Activated CD8-positive, alpha-beta memory T cell treated with anti-CD3 and anti-CD28 coated beads for 1 hour (primary cell): ENCODE measurements at regions not wholly inside any gene's neighbourhood (a gene's known extent, or its start where the extent isn't known, plus 50 kb on each side); places are given as distances from the start of the nearest gene placed in this dataset.

Source experiments
- DNase-seq, 2 donors: peaks; one replicate each; pipeline ENCODE4 v3.0.0-alpha.2; 2020; ENCODE audit warnings: low read depth in 1 of 2; ENCODE audit errors: extremely low read depth in 1 of 2

GRCh38 chr6:19311786-19312185, 525.4 kb upstream of the ID4 start:
- DNase-seq = no peak

- DNase-seq = no peak
These were observed 524.8 kb upstream of the ID4 start for GRCh38 chr6:19312241-19312978.

- DNase-seq = no peak
These were observed 519.7 kb upstream of the ID4 start for GRCh38 chr6:19317431-19317986.

DNA sequence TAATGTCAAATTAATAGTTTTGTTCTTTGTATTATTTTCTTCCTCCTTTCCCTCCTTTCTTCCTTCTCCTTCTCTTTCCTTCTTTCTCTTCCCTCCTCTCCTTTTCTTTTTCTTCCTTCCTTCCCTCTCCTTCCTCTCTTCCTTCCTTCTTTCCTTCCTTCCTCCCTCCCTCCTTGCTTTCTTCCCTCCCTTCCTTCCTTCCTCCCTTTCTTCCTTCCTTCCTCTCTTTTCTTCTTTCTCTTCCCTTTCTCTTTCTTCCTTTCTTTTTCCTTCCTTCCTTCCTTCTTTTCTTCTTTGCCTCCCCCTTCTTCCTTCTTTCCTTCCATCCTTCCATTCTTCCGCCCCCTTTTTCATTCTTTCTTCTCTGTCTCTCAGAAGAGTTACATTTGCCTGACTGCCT, 518.2 kb upstream of the ID4 start:
- no peak for DNase-seq

GRCh38 chr6:19320111-19320581, 517.0 kb upstream of the ID4 start:
- no peak for DNase-seq

DNA sequence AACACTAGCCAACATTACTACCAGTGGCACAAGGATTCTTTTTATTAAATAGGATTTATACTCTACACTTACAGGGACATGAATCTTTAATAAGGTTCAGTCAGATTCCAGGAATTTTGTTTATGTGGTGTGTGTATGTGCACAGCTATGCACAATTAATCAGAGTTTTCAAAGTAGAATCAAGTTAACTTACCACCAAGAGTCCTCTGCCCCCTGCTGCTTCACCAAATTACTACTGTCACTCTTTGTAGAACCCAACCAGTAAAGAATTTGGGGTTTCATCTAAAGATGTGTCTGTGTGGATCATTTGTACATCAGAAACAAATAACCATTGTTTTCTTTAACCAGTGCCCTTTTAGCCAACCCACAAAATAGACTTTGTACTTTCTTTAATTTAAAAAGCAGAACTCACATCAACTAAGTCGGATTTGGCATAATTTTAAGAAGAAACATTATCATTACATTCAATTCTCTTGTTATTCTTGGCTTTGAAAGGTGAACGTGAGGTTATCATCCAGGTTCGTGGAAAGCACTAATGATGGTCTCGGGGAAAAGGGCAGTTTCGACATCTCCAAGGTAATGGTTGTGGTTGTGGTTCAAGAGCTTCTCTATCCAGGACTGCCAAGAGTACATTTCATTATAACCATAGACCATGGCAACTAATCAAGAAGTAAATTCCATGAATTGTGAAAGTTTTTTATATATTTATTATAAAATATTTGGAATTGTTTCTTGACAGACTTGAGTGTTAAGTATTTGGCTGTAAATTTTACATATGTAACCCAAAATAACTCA, 514.3 kb upstream of the ID4 start:
- no peak for DNase-seq

DNA sequence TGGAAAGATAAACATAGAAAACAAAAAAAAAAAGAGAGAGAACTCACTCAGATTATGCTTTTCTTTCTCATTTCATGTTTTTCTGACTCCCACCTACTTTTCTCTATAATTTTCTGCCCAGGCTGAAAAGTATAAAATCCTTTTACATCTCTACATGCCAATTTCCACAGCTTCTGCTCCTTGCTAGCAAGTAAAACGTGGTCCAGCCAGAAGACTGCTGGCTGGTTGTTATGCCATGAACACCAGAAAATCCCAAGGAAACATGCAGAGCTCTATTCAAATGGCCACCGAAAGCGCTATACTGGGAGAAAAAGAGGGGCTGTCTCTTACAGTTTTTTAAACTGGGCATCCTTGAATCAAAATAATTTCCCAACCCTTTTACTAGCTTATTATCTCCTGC, 512.8 kb upstream of the ID4 start:
- DNase-seq = no peak

GRCh38 chr6:19325335-19325789, 511.8 kb upstream of the ID4 start:
- no peak for DNase-seq

- no peak for DNase-seq
These were observed 509.9 kb upstream of the ID4 start for GRCh38 chr6:19327241-19327640.

DNA sequence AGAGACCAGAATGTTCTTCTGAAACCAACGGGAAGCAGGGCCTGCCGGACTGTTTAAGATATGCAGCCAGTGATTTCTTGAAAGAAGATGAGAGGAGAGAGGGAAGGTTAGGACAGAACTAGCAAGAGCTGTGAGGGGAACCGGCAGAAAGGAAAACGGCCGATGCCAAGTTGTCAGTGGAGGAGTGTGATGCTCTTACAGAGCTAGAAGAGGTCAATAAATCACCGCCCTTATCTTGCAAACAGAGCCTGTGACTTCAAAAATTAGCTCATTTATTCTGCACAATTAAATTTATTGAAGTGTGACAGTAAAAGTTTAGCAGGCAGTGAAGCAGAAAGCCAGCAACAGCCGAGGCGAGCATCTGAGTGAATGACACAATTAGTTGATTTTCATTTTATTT, 509.5 kb upstream of the ID4 start:
- DNase-seq = no peak

DNA sequence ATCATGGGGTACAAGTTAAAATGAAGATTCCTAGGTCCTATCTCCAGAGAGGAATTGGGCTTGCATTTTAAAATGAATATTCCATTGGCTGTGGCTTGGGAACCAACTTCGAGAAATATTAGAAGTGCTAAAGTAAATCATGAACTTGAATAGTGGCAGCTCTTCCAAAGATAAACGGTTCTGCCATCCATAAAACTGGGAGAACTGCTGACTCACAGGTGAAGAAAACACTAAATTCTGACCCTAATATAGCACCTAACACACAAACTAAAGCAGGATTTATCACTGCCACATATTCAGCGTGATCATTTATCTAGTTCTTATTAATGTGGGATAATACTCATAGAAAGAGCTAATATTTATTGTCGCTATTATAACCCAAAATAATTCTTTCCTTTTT, 508.1 kb upstream of the ID4 start:
- DNase-seq = no peak

DNA sequence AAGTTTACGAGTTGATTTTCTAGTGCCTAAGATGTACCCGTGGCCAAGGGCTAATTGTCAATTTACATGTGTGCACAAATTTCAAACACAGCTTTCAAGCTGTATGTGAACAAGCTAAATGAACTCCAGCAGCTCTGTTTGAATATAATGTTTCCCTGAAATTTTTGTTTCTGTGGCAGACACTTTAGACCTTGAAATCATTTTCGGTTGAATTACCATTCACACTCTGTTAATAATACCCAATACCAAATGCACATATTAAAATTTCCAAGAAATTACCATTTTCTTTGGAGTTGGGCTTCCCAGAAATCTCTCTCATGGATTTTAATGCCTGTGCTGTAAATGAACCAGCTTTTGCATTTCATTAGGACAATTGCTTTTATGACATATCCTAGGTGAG, 506.1 kb upstream of the ID4 start:
- DNase-seq = no peak

DNA sequence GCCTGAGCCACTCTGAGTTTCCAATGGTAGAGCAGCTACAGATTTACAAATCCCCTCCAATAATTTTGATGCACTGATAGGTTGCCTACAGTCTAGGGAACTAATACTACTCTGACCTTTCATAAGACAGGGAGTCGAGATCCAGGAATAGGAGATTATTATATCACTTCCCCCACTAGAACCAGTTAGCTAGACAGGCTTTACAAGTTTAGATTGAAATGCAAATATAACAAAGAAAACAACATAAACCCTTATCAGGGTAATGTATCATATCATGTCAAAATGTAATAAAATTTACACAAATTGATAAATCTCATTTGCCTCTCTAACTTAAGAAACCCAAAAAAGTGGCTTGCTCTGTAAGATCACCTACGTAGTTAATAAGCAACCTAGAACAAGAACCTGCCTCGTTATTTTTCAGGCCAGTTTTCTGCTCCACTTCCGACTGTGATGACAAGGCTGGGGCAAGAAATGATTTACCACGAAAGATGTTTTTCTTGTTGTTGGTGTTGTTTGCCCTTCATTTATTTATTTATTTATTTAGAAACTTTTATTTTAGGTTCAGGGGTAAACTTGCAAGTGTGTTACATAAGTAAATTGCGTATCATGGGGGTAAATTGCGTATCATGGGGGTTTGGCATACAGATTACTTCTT, 504.2 kb upstream of the ID4 start:
- no peak for DNase-seq

DNA sequence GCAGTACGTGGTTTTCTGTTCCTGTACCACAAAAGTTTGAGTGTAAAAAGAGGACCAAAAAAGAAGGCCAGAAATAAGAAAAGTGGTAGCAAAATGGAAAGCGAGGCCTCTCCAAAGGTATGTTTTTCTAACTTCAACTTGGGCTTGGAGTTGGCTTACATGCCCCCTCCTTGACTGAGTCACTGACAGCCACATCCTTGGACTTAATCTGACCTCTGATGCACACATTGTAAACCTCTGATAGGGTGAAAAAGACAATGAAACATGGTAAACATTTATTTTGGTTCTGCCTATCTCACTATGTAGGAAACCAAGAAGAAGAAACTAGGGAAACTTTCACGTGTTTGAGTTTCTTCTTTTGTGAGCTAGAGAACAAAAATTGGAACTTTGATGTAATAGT, 503.2 kb upstream of the ID4 start:
- DNase-seq = no peak

GRCh38 chr6:19336579-19336978, 500.6 kb upstream of the ID4 start:
- no peak for DNase-seq

GRCh38 chr6:19337101-19337500, 500.1 kb upstream of the ID4 start:
- DNase-seq = no peak

DNA sequence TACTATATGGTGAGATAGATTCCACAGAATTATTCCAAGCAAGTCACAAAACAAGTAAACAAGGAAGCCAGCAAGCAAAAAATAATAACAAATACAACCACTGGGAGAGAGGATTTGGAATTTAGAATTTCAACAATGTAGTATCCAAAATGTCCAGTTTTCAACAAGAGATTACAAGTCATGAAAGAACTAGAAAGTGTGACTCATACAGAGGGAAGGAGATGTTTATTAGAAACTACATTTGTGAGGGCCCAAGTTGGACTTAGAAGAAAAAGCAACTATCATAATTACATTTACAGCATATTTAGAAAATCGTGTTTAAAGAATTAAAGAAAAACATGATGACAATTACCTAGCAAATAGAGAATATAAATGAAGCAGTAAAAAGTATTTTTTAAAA, 494.6 kb upstream of the ID4 start:
- DNase-seq = no peak

GRCh38 chr6:19349429-19349828, 487.7 kb upstream of the ID4 start:
- no peak for DNase-seq

DNA sequence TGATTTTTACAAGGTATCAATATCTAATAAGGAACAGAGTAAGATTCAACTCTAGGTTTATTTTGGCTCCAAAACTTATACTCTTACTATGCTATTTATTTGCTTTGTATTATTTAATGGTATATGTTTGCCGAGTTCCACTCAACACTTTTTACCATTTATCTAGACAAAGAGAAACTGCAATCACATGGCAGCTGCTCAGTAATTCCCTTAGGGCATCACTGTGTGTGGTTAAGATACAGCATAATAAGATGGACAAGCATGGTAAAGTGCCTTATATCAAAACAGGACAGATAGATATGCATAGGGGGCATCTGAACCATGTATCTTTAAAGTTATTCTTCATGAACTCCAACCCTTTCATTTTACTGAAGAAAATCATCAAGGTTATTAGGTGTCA, 483.0 kb upstream of the ID4 start:
- DNase-seq = no peak

GRCh38 chr6:19356692-19357091, 480.5 kb upstream of the ID4 start:
- DNase-seq = no peak

- no peak for DNase-seq
These were observed 474.8 kb upstream of the ID4 start for GRCh38 chr6:19362396-19362795.
